ENCODE measurements at regions not wholly inside any gene's neighbourhood (a gene's known extent, or its start where the extent isn't known, plus 50 kb on each side); places are given as distances from the start of the nearest gene placed in this dataset.

- TF ChIP-seq, protein P1, sequence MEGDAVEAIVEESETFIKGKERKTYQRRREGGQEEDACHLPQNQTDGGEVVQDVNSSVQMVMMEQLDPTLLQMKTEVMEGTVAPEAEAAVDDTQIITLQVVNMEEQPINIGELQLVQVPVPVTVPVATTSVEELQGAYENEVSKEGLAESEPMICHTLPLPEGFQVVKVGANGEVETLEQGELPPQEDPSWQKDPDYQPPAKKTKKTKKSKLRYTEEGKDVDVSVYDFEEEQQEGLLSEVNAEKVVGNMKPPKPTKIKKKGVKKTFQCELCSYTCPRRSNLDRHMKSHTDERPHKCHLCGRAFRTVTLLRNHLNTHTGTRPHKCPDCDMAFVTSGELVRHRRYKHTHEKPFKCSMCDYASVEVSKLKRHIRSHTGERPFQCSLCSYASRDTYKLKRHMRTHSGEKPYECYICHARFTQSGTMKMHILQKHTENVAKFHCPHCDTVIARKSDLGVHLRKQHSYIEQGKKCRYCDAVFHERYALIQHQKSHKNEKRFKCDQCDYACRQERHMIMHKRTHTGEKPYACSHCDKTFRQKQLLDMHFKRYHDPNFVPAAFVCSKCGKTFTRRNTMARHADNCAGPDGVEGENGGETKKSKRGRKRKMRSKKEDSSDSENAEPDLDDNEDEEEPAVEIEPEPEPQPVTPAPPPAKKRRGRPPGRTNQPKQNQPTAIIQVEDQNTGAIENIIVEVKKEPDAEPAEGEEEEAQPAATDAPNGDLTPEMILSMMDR (IDR thresholded peaks at IDR 0.05): no peak
- TF ChIP-seq POLR2A (IDR thresholded peaks at IDR 0.05): no peak
These were observed 171.2 kb downstream of the TEX29 start for GRCh38 chr13:111491659-111492058.
